ENCODE measurements at regions not wholly inside any gene's neighbourhood (a gene's known extent, or its start where the extent isn't known, plus 50 kb on each side); places are given as distances from the start of the nearest gene placed in this dataset.

DNA sequence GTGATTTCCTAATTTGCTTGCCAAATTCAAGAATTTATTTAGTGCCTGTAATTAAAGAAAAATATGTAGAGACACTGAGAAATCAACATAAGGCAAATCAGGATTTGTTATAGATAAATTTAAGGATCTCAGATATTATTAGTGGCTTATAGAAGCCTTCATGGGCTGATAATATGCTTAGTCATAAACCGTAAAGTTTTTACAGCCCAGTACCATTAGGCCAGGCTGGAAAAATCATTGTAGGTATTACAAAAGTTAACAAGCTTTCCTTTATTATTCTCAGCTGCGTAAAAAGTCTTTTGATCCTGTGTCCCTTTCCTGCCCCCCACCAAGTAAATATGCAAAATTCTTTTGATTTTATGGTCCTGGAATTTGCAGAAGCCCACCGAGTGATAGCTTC lies 58.2 kb downstream of the SLITRK6 start:
- TF ChIP-seq POLR2A (IDR thresholded peaks at IDR 0.05) (no peak), POLR2AphosphoS5 (IDR thresholded peaks at IDR 0.05) (no peak), EP300 (IDR thresholded peaks at IDR 0.05) (no peak)
- TF ChIP-seq, protein P1, sequence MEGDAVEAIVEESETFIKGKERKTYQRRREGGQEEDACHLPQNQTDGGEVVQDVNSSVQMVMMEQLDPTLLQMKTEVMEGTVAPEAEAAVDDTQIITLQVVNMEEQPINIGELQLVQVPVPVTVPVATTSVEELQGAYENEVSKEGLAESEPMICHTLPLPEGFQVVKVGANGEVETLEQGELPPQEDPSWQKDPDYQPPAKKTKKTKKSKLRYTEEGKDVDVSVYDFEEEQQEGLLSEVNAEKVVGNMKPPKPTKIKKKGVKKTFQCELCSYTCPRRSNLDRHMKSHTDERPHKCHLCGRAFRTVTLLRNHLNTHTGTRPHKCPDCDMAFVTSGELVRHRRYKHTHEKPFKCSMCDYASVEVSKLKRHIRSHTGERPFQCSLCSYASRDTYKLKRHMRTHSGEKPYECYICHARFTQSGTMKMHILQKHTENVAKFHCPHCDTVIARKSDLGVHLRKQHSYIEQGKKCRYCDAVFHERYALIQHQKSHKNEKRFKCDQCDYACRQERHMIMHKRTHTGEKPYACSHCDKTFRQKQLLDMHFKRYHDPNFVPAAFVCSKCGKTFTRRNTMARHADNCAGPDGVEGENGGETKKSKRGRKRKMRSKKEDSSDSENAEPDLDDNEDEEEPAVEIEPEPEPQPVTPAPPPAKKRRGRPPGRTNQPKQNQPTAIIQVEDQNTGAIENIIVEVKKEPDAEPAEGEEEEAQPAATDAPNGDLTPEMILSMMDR (IDR thresholded peaks at IDR 0.05): no peak

All from upper lobe of left lung (tissue), 4 donors.